Mesendoderm (in vitro differentiated cells): ENCODE measurements at regions not wholly inside any gene's neighbourhood (a gene's known extent, or its start where the extent isn't known, plus 50 kb on each side); places are given as distances from the start of the nearest gene placed in this dataset.

Experiments
- DNase-seq: peaks from one replicate; pipeline ENCODE4 v3.0.0; 2013
- H2AK5ac ChIP-seq: 2 replicates; pipeline ENCODE4 v1.6.1; 2013; ENCODE audit warnings: low read length, inconsistent platforms
- H2BK120ac ChIP-seq: 2 replicates; pipeline ENCODE4 v1.6.1; 2013; ENCODE audit warnings: low read depth, mild to moderate bottlenecking, low read length, moderate library complexity, mixed read lengths
- H2BK15ac ChIP-seq: replicated peaks from 2 replicates; pipeline ENCODE4 v1.6.1; 2013; ENCODE audit warnings: low read depth, mild to moderate bottlenecking, moderate library complexity
- H2BK5ac ChIP-seq: 2 replicates; pipeline ENCODE4 v1.6.1; 2013; ENCODE audit warnings: low read length, inconsistent platforms
- H3K18ac ChIP-seq: 2 replicates; pipeline ENCODE4 v1.6.1; 2013; ENCODE audit warnings: mild to moderate bottlenecking, low read length, mixed read lengths
- H3K23ac ChIP-seq: one replicate; pipeline ENCODE4 v1.6.1; 2013; ENCODE audit warnings: low read length
- H3K27ac ChIP-seq: 2 replicates; pipeline ENCODE4 v1.5.1; 2013; ENCODE audit warnings: low read depth, mild to moderate bottlenecking, inconsistent platforms, low read length, moderate library complexity
- H3K27me3 ChIP-seq: 2 replicates; pipeline ENCODE4 v1.6.1; 2013; ENCODE audit warnings: low read length, control low read depth, mild to moderate bottlenecking, inconsistent platforms; ENCODE audit not compliant: insufficient read depth, poor library complexity
- H3K36me3 ChIP-seq: 2 replicates; pipeline ENCODE4 v1.6.1; 2013; ENCODE audit warnings: low read length, inconsistent platforms; ENCODE audit not compliant: control insufficient read depth, insufficient read depth
- H3K4ac ChIP-seq: one replicate; pipeline ENCODE4 v1.6.1; 2013; ENCODE audit warnings: low read depth, mild to moderate bottlenecking, low read length, moderate library complexity
- H3K4me1 ChIP-seq: 2 replicates; pipeline ENCODE4 v1.6.1; 2013; ENCODE audit warnings: low read depth, low read length, inconsistent platforms; ENCODE audit not compliant: control insufficient read depth
- H3K4me2 ChIP-seq: 2 replicates; pipeline ENCODE4 v1.6.1; 2013; ENCODE audit warnings: low read length
- H3K4me3 ChIP-seq: 2 replicates; pipeline ENCODE4 v1.5.1; 2013; ENCODE audit warnings: mild to moderate bottlenecking, low read length
- H3K56ac ChIP-seq: one replicate; pipeline ENCODE4 v1.6.1; 2013; ENCODE audit warnings: low read length
- H3K79me1 ChIP-seq: 2 replicates; pipeline ENCODE4 v1.6.1; 2013; ENCODE audit warnings: low read length, inconsistent platforms
- H3K79me2 ChIP-seq: 2 replicates; pipeline ENCODE4 v1.6.1; 2013; ENCODE audit warnings: mild to moderate bottlenecking, low read length; ENCODE audit not compliant: control insufficient read depth, insufficient read depth
- H3K9ac ChIP-seq: 2 replicates; pipeline ENCODE4 v1.6.1; 2013; ENCODE audit warnings: low read length, inconsistent platforms
- H4K5ac ChIP-seq: one replicate; pipeline ENCODE4 v1.6.1; 2013; ENCODE audit warnings: low read length
- H4K8ac ChIP-seq: one replicate; pipeline ENCODE4 v1.6.1; 2013; ENCODE audit warnings: low read depth, mild to moderate bottlenecking, control low read depth, low read length, moderate library complexity
- WGBS: extraction: QIAGEN DNeasy Blood & Tissue Kit; methylation state at CpG from one replicate; pipeline ENCODE4 v1.1.7; 2013; ENCODE audit warnings: low lambda C conversion rate, missing lambda C conversion rate; ENCODE audit not compliant: insufficient coverage; ENCODE audit errors: extremely low coverage; 5-methylcytosine and 5-hydroxymethylcytosine counted together

- Histone ChIP-seq H3K79me1 (no peaks in the 10 kb centered on the region), H3K18ac (no peak overlapping the region), H3K56ac (no peak overlapping the region), H3K36me3 (no peaks in the 10 kb centered on the region), H4K5ac (no peak overlapping the region), H4K8ac (no peak overlapping the region), H3K4me3 (no peak overlapping the region), H3K4me1 (peaks cover 3% of the 10 kb centered on the region), H3K4ac (no peak overlapping the region), H3K4me2 (no peak overlapping the region), H2BK5ac (peak overlapping the region; percentile 12), H3K23ac (no peak overlapping the region), H3K27ac (no peak overlapping the region), H3K79me2 (no peaks in the 10 kb centered on the region), H2AK5ac (no peak overlapping the region), H2BK15ac (no peak overlapping the region), H3K9ac (no peak overlapping the region), H3K27me3 (no peaks in the 10 kb centered on the region), H2BK120ac (no peak overlapping the region)
- no CpG with 5 or more reads among the region's 1 CpG for WGBS
- DNase-seq, result no peak
These were observed 361.9 kb upstream of the TMTC1 start for GRCh38 chr12:30145684-30146032.

GRCh38 chr12:30144777-30145683, 361.3 kb upstream of the TMTC1 start:
- Histone ChIP-seq H3K56ac (no peak overlapping the region), H2BK15ac (no peak overlapping the region), H3K9ac (no peak overlapping the region), H3K4me2 (no peak overlapping the region), H3K4me3 (no peak overlapping the region), H2BK5ac (no peak overlapping the region), H2AK5ac (no peak overlapping the region), H3K27me3 (no peaks in the 10 kb centered on the region), H3K36me3 (no peaks in the 10 kb centered on the region), H3K18ac (no peak overlapping the region), H2BK120ac (peak overlapping the region; percentile 82), H3K27ac (no peak overlapping the region), H3K79me1 (no peaks in the 10 kb centered on the region), H4K8ac (no peak overlapping the region), H3K4me1 (peaks cover 3% of the 10 kb centered on the region), H4K5ac (no peak overlapping the region), H3K23ac (no peak overlapping the region), H3K4ac (no peak overlapping the region), H3K79me2 (no peaks in the 10 kb centered on the region)
- no peak for DNase-seq
- WGBS, result no CpG with 5 or more reads among the region's 1 CpG

DNA sequence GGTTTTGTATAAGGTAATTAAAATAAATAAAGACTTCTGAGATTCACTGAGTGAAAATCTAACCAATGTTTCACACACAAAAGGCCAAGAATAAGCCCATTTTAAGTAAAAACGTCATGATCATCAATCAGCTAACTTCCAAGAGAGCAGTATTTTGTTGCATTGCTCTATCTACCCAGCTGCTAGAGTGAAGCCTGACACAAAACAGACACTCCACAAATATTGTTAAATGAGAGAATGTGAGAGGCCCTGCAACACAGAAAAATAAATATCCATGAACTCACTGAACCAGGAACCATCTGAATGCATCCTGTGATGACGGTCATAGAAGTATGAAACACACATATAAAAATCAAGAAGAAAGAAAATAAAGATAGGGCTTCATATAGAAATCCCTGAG, 358.6 kb upstream of the TMTC1 start:
- H3K79me1 ChIP-seq, result no peaks in the 10 kb centered on the region
- no peak overlapping the region for H2BK15ac ChIP-seq
- WGBS, result no CpG with 5 or more reads among the region's 2 CpGs
- no peak overlapping the region for H3K56ac ChIP-seq
- H3K36me3 ChIP-seq, result no peaks in the 10 kb centered on the region
- no peak overlapping the region for H3K4me2 ChIP-seq
- H2AK5ac ChIP-seq, result no peak overlapping the region
- no peaks in the 10 kb centered on the region for H3K27me3 ChIP-seq
- H3K4me3 ChIP-seq, result no peak overlapping the region
- H3K4me1 ChIP-seq, result peaks cover 3% of the 10 kb centered on the region
- H3K79me2 ChIP-seq, result no peaks in the 10 kb centered on the region
- H2BK5ac ChIP-seq, result no peak overlapping the region
- no peak overlapping the region for H3K27ac ChIP-seq
- H2BK120ac ChIP-seq, result no peak overlapping the region
- no peak overlapping the region for H3K18ac ChIP-seq
- H3K9ac ChIP-seq, result no peak overlapping the region
- no peak overlapping the region for H4K5ac ChIP-seq
- no peak overlapping the region for H3K4ac ChIP-seq
- no peak for DNase-seq
- H3K23ac ChIP-seq, result no peak overlapping the region
- H4K8ac ChIP-seq, result no peak overlapping the region

GRCh38 chr12:30138483-30138882, 354.7 kb upstream of the TMTC1 start:
- H4K5ac ChIP-seq, result no peak overlapping the region
- DNase-seq, result peak; percentile 84

DNA sequence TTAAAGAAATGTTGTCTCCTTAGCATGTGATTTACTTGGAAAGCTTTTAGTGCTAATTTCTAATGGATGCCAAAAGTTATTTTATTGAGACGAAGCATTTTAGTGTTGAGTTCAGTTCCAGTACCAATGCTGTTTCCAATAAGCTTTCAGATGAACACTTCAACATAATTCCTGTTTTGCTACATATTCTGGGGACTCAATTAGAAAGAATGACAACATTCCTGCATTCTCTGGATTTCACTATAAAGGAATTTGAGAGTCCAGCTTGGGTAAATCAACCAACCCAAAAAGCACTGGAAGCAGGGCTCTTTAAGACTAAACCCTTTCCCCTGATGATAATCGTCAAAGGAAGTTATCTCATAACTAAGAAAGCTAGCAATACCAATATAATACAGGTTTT, 353.0 kb upstream of the TMTC1 start:
- DNase-seq, result no peak
- WGBS, result no CpG with 5 or more reads among the region's 2 CpGs
- no peak overlapping the region for H4K5ac ChIP-seq

More at GRCh38 chr12:30138483-30138882, 354.7 kb upstream of the TMTC1 start:
- Histone ChIP-seq H3K27ac (no peak overlapping the region), H4K8ac (no peak overlapping the region), H3K4me3 (no peak overlapping the region), H3K18ac (no peak overlapping the region), H3K4ac (no peak overlapping the region), H3K56ac (no peak overlapping the region), H3K23ac (no peak overlapping the region), H3K36me3 (no peaks in the 10 kb centered on the region), H2BK5ac (no peak overlapping the region), H3K79me2 (no peaks in the 10 kb centered on the region), H2AK5ac (no peak overlapping the region), H2BK15ac (no peak overlapping the region), H2BK120ac (no peak overlapping the region), H3K4me2 (no peak overlapping the region), H3K79me1 (no peaks in the 10 kb centered on the region), H3K9ac (no peak overlapping the region), H3K27me3 (no peaks in the 10 kb centered on the region), H3K4me1 (no peaks in the 10 kb centered on the region)
- no CpG with 5 or more reads among the region's 2 CpGs for WGBS

GRCh38 chr12:30135776-30136175, 352.0 kb upstream of the TMTC1 start:
- no peak overlapping the region for H2BK15ac ChIP-seq
- H3K4me3 ChIP-seq, result no peak overlapping the region
- H3K79me2 ChIP-seq, result no peaks in the 10 kb centered on the region
- H3K4me1 ChIP-seq, result no peaks in the 10 kb centered on the region
- H3K4me2 ChIP-seq, result no peak overlapping the region
- H2BK5ac ChIP-seq, result no peak overlapping the region
- no peaks in the 10 kb centered on the region for H3K27me3 ChIP-seq
- no peak overlapping the region for H2AK5ac ChIP-seq
- no peak overlapping the region for H2BK120ac ChIP-seq
- H3K56ac ChIP-seq, result no peak overlapping the region
- no peaks in the 10 kb centered on the region for H3K36me3 ChIP-seq
- H3K79me1 ChIP-seq, result no peaks in the 10 kb centered on the region
- H3K23ac ChIP-seq, result no peak overlapping the region
- H4K5ac ChIP-seq, result no peak overlapping the region
- H3K27ac ChIP-seq, result no peak overlapping the region
- no peak overlapping the region for H4K8ac ChIP-seq
- no peak overlapping the region for H3K18ac ChIP-seq
- no peak for DNase-seq
- no peak overlapping the region for H3K4ac ChIP-seq
- H3K9ac ChIP-seq, result no peak overlapping the region
- no CpG with 5 or more reads among the region's 2 CpGs for WGBS

More for the DNA sequence above, 353.0 kb upstream of the TMTC1 start:
- no peaks in the 10 kb centered on the region for H3K79me1 ChIP-seq
- H2AK5ac ChIP-seq, result no peak overlapping the region
- no peaks in the 10 kb centered on the region for H3K79me2 ChIP-seq
- H4K8ac ChIP-seq, result no peak overlapping the region
- no peak overlapping the region for H3K18ac ChIP-seq
- H3K23ac ChIP-seq, result no peak overlapping the region
- H3K56ac ChIP-seq, result no peak overlapping the region
- H3K4me3 ChIP-seq, result no peak overlapping the region
- no peaks in the 10 kb centered on the region for H3K4me1 ChIP-seq
- H3K27me3 ChIP-seq, result no peaks in the 10 kb centered on the region
- no peak overlapping the region for H2BK15ac ChIP-seq
- H2BK120ac ChIP-seq, result no peak overlapping the region
- no peak overlapping the region for H3K27ac ChIP-seq
- H3K4ac ChIP-seq, result no peak overlapping the region
- H3K4me2 ChIP-seq, result no peak overlapping the region
- H2BK5ac ChIP-seq, result no peak overlapping the region
- no peaks in the 10 kb centered on the region for H3K36me3 ChIP-seq
- H3K9ac ChIP-seq, result no peak overlapping the region
